ENCODE measurements at regions not wholly inside any gene's neighbourhood (a gene's known extent, or its start where the extent isn't known, plus 50 kb on each side); places are given as distances from the start of the nearest gene placed in this dataset.
"Not testable (repeated sequence)": the region's sequence is repeated elsewhere in the genome, so short reads cannot be mapped to it uniquely, and the experiment has no call there.

DNA sequence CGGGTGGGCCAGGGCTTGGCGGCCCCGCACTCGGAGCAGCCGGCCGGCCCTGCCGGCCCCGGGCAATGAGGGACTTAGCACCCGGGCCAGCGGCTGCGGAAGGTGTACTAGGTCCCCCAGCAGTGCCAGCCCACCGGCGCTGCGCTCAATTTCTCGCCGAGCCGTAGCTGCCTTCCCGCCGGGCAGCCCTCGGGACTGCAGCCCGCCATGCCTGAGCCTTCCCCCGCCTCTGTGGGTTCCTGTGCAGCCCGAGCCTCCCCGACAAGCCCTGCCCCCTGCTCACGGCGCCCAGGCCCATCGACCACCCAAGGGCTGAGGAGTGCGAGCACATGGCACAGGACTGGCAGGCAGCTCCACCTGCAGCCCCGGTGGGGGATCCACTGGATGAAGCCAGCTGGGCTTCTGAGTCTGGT is 63.8 kb downstream of the KPNA2 start:
- in situ Hi-C loops (cut with HindIII; ENCODE audit: extremely low pct_ligation_motif_present, low pct_unique_long_range_greater_than_20kb); H3K36me3 ChIP-seq (replicated peaks in 1 of 2; ENCODE audit: control insufficient read depth in 1 of 2, insufficient read depth in 2 of 2, low read length in 2 of 2); H3K4me3 ChIP-seq (replicated peaks in 1 of 3; ENCODE audit: insufficient read depth in 1 of 3, low read depth in 2 of 3, low read length in 3 of 3); H3K9me3 ChIP-seq (ENCODE audit: low read length); CTCF ChIA-PET (ENCODE audit: low intra/inter-chr PET ratio, low total read pairs); H3K9ac ChIP-seq (ENCODE audit: insufficient read depth, low read depth, low read length); FAIRE-seq; BruUV-seq (replicated peaks); H3K4me2 ChIP-seq (ENCODE audit: low read depth, low read length); H4K20me1 ChIP-seq (ENCODE audit: insufficient read depth, low read length); H3K27me3 ChIP-seq (ENCODE audit: control insufficient read depth in 1 of 2, insufficient read depth in 2 of 2, low read length in 2 of 2); DNase-seq (ENCODE audit: low spot score); H2AFZ ChIP-seq (ENCODE audit: low read length); intact Hi-C loops (cut with micrococcal nuclease; ENCODE audit: unreplicated experiment); ATAC-seq; H3K27ac ChIP-seq (ENCODE audit: extremely low read length, insufficient read depth, low read length): not testable (repeated sequence)
- POLR2A ChIA-PET = interaction anchor here (1.1 to 1.6 kb wide), 3 partner anchors 64 to 106 kb away, joined by 3 to 4 read pairs (median 3); partner anchors contain the start of gene KPNA2
- TF ChIP-seq, protein P1, sequence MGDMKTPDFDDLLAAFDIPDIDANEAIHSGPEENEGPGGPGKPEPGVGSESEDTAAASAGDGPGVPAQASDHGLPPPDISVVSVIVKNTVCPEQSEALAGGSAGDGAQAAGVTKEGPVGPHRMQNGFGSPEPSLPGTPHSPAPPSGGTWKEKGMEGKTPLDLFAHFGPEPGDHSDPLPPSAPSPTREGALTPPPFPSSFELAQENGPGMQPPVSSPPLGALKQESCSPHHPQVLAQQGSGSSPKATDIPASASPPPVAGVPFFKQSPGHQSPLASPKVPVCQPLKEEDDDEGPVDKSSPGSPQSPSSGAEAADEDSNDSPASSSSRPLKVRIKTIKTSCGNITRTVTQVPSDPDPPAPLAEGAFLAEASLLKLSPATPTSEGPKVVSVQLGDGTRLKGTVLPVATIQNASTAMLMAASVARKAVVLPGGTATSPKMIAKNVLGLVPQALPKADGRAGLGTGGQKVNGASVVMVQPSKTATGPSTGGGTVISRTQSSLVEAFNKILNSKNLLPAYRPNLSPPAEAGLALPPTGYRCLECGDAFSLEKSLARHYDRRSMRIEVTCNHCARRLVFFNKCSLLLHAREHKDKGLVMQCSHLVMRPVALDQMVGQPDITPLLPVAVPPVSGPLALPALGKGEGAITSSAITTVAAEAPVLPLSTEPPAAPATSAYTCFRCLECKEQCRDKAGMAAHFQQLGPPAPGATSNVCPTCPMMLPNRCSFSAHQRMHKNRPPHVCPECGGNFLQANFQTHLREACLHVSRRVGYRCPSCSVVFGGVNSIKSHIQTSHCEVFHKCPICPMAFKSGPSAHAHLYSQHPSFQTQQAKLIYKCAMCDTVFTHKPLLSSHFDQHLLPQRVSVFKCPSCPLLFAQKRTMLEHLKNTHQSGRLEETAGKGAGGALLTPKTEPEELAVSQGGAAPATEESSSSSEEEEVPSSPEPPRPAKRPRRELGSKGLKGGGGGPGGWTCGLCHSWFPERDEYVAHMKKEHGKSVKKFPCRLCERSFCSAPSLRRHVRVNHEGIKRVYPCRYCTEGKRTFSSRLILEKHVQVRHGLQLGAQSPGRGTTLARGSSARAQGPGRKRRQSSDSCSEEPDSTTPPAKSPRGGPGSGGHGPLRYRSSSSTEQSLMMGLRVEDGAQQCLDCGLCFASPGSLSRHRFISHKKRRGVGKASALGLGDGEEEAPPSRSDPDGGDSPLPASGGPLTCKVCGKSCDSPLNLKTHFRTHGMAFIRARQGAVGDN (CRISPR knock-in tag; IDR thresholded peaks at IDR 0.05) = peak; percentile 28; the same call in 1 of the 2 replicates
- Histone ChIP-seq H3K79me2 (ENCODE audit: insufficient read depth, low read length) (peaks cover 15% of the 10 kb centered on the region), H3K4me1 (ENCODE audit: insufficient read depth, low read length) (peaks cover 59% of the 10 kb centered on the region)
- WGBS (ENCODE audit: low lambda C conversion rate) = 99% methylated on average over 12 of the region's 29 CpGs

DNA sequence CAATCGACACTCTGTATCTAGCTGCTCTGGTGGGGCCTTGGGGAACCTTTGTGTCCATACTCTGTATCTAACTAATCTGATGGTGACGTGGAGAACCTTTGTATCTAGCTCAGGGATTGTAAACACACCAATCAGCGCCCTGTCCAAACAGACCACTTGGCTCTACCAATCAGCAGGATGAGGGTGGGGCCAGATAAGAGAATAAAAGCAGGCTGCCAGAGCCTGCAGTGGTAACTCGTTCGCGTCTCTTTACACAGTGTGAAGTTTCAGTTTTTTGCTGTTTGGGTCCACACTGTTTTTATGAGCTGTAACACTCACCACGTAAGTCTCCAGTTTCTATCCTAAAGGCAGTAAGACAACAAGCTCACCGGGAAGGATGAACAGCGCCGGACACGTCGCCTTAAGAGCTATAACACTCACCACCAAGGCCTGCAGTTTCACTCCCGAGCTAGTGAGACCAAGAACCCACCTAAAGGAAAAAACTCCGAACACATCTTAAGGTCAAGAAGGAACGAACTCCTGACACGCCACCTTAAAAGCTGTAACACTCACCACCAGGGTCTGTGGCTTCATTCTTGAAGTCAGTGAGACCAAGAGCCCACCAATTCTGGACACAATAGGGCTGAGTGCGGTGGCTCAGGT is 64.6 kb downstream of the KPNA2 start:
- intact Hi-C loops (cut with micrococcal nuclease; ENCODE audit: unreplicated experiment) (no loop called here), in situ Hi-C loops (cut with HindIII; ENCODE audit: extremely low pct_ligation_motif_present, low pct_unique_long_range_greater_than_20kb) (no loop called here)
- ChIA-PET POLR2A (interaction anchor here (1.1 to 1.6 kb wide), 3 partner anchors 64 to 105 kb away, joined by 3 to 4 read pairs (median 3); partner anchors contain the start of gene KPNA2), CTCF (ENCODE audit: low intra/inter-chr PET ratio, low total read pairs) (no interaction called here)
- no peak overlapping the region for H3K9ac ChIP-seq (ENCODE audit: insufficient read depth, low read depth, low read length)
- H4K20me1 ChIP-seq (ENCODE audit: insufficient read depth, low read length) = no peaks in the 10 kb centered on the region
- H3K4me1 ChIP-seq (ENCODE audit: insufficient read depth, low read length) = peaks cover 51% of the 10 kb centered on the region
- 90% methylated on average over 15 of the region's 17 CpGs for WGBS (ENCODE audit: low lambda C conversion rate)
- no peak overlapping the region for H3K4me3 ChIP-seq (replicated peaks in 1 of 3; ENCODE audit: insufficient read depth in 1 of 3, low read depth in 2 of 3, low read length in 3 of 3)
- TSS peak; percentile 23 for BruUV-seq (replicated peaks)
- H3K9me3 ChIP-seq (ENCODE audit: low read length) = no peaks in the 10 kb centered on the region
- H2AFZ ChIP-seq (ENCODE audit: low read length) = no peak overlapping the region
- peaks cover 21% of the 10 kb centered on the region for H3K79me2 ChIP-seq (ENCODE audit: insufficient read depth, low read length)
- H3K27ac ChIP-seq (ENCODE audit: extremely low read length, insufficient read depth, low read length) = peak overlapping the region; percentile 0
- H3K27me3 ChIP-seq (ENCODE audit: control insufficient read depth in 1 of 2, insufficient read depth in 2 of 2, low read length in 2 of 2) = no peaks in the 10 kb centered on the region; a peak in 1 of 5 replicates
- no peak for ATAC-seq
- H3K4me2 ChIP-seq (ENCODE audit: low read depth, low read length) = no peak overlapping the region; the same call in 1 of the 2 replicates
- DNase-seq (ENCODE audit: low spot score) = peak; percentile 48
- FAIRE-seq = no peak
- no peaks in the 10 kb centered on the region for H3K36me3 ChIP-seq (replicated peaks in 1 of 2; ENCODE audit: control insufficient read depth in 1 of 2, insufficient read depth in 2 of 2, low read length in 2 of 2)
- TF ChIP-seq ZNF761 (CRISPR knock-in tag; conservative IDR thresholded peaks at IDR 0.05) = no peak
- TF ChIP-seq, protein P2, sequence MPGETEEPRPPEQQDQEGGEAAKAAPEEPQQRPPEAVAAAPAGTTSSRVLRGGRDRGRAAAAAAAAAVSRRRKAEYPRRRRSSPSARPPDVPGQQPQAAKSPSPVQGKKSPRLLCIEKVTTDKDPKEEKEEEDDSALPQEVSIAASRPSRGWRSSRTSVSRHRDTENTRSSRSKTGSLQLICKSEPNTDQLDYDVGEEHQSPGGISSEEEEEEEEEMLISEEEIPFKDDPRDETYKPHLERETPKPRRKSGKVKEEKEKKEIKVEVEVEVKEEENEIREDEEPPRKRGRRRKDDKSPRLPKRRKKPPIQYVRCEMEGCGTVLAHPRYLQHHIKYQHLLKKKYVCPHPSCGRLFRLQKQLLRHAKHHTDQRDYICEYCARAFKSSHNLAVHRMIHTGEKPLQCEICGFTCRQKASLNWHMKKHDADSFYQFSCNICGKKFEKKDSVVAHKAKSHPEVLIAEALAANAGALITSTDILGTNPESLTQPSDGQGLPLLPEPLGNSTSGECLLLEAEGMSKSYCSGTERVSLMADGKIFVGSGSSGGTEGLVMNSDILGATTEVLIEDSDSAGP (CRISPR knock-in tag; IDR thresholded peaks at IDR 0.05; ENCODE audit: borderline replicate concordance) = no peak
- no peak for TF ChIP-seq HDAC2 (CRISPR knock-in tag; IDR thresholded peaks at IDR 0.05)
- TF ChIP-seq FOXA3 (CRISPR knock-in tag; IDR thresholded peaks at IDR 0.05) = 0 out of 2 replicates have a peak, but pooled peaks have one; percentile 11
- TF ChIP-seq CHD4 (IDR thresholded peaks at IDR 0.05; ENCODE audit: borderline replicate concordance, low read length) = no peak
- TF ChIP-seq EZH2 (conservative IDR thresholded peaks at IDR 0.05; ENCODE audit: low read depth, low read length) = no peak
- TF ChIP-seq BCL6 (CRISPR knock-in tag; IDR thresholded peaks at IDR 0.05) = no peak
- TF ChIP-seq ZNF569 (CRISPR knock-in tag; IDR thresholded peaks at IDR 0.05; ENCODE audit: borderline replicate concordance) = no peak
- TF ChIP-seq, protein P3, sequence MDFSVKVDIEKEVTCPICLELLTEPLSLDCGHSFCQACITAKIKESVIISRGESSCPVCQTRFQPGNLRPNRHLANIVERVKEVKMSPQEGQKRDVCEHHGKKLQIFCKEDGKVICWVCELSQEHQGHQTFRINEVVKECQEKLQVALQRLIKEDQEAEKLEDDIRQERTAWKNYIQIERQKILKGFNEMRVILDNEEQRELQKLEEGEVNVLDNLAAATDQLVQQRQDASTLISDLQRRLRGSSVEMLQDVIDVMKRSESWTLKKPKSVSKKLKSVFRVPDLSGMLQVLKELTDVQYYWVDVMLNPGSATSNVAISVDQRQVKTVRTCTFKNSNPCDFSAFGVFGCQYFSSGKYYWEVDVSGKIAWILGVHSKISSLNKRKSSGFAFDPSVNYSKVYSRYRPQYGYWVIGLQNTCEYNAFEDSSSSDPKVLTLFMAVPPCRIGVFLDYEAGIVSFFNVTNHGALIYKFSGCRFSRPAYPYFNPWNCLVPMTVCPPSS (IDR thresholded peaks at IDR 0.05) = no peak

All from HepG2 (cell line).